H1 (cell line): ENCODE measurements at regions not wholly inside any gene's neighbourhood (a gene's known extent, or its start where the extent isn't known, plus 50 kb on each side); places are given as distances from the start of the nearest gene placed in this dataset.

Source experiments
- PHF8 ChIP-seq: fragments of 200-600 bp; sonication (generic); conservative IDR thresholded peaks from 2 replicates; pipeline ENCODE4 v1.7.1; 2012; ENCODE audit warnings: low read depth, mild to moderate bottlenecking, inconsistent platforms, low read length, moderate library complexity
- TAF1 ChIP-seq: IDR thresholded peaks from 2 replicates; pipeline ENCODE4 v1.6.1; 2011; ENCODE audit warnings: mild to moderate bottlenecking, low read depth, low read length
- TF ChIP-seq, protein P1 (sequence below): fragments of 300-600 bp; sonication (generic); IDR thresholded peaks from 2 replicates; pipeline ENCODE4 v1.7.1; 2012; ENCODE audit warnings: low read length, moderate library complexity, mild to moderate bottlenecking, inconsistent platforms; ENCODE audit not compliant: insufficient replicate concordance

DNA sequence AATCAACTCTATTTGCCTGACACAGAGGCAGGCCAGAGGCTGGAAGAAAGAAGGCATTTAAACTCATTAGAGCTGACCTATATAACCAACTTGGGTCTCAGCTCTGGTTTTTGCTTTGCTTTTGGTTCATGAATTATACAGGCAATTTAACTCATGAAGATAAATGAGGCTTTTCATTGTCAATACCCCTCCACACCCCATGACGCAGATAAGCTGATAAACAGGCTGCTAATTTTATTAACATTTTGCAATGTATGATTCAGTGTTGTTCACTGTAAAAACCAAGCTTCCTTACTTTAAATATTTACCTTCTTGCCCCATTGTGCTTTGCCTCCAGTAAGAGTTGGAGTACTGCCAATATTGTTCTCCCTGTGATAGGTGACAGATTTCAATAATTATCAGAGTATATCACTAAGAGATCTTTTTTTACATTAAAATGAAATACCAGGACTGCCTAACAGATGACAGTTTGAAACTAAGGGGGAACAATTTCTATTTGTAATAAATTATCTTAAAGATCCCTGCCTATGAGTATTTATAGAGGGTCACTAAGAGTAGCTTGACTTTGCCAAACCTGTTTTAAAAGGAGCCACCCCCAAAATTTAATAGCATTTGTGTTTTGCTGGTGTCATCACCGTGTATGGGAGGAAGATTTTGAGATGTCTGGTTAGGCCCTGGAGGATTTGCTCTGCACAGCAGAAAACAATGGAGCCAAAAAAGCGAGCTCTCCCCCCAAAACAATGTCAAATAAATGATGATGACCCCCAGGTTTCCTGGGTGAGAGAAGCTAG lies 472.7 kb upstream of the NBEA start (continued):
- TF ChIP-seq, protein P1, sequence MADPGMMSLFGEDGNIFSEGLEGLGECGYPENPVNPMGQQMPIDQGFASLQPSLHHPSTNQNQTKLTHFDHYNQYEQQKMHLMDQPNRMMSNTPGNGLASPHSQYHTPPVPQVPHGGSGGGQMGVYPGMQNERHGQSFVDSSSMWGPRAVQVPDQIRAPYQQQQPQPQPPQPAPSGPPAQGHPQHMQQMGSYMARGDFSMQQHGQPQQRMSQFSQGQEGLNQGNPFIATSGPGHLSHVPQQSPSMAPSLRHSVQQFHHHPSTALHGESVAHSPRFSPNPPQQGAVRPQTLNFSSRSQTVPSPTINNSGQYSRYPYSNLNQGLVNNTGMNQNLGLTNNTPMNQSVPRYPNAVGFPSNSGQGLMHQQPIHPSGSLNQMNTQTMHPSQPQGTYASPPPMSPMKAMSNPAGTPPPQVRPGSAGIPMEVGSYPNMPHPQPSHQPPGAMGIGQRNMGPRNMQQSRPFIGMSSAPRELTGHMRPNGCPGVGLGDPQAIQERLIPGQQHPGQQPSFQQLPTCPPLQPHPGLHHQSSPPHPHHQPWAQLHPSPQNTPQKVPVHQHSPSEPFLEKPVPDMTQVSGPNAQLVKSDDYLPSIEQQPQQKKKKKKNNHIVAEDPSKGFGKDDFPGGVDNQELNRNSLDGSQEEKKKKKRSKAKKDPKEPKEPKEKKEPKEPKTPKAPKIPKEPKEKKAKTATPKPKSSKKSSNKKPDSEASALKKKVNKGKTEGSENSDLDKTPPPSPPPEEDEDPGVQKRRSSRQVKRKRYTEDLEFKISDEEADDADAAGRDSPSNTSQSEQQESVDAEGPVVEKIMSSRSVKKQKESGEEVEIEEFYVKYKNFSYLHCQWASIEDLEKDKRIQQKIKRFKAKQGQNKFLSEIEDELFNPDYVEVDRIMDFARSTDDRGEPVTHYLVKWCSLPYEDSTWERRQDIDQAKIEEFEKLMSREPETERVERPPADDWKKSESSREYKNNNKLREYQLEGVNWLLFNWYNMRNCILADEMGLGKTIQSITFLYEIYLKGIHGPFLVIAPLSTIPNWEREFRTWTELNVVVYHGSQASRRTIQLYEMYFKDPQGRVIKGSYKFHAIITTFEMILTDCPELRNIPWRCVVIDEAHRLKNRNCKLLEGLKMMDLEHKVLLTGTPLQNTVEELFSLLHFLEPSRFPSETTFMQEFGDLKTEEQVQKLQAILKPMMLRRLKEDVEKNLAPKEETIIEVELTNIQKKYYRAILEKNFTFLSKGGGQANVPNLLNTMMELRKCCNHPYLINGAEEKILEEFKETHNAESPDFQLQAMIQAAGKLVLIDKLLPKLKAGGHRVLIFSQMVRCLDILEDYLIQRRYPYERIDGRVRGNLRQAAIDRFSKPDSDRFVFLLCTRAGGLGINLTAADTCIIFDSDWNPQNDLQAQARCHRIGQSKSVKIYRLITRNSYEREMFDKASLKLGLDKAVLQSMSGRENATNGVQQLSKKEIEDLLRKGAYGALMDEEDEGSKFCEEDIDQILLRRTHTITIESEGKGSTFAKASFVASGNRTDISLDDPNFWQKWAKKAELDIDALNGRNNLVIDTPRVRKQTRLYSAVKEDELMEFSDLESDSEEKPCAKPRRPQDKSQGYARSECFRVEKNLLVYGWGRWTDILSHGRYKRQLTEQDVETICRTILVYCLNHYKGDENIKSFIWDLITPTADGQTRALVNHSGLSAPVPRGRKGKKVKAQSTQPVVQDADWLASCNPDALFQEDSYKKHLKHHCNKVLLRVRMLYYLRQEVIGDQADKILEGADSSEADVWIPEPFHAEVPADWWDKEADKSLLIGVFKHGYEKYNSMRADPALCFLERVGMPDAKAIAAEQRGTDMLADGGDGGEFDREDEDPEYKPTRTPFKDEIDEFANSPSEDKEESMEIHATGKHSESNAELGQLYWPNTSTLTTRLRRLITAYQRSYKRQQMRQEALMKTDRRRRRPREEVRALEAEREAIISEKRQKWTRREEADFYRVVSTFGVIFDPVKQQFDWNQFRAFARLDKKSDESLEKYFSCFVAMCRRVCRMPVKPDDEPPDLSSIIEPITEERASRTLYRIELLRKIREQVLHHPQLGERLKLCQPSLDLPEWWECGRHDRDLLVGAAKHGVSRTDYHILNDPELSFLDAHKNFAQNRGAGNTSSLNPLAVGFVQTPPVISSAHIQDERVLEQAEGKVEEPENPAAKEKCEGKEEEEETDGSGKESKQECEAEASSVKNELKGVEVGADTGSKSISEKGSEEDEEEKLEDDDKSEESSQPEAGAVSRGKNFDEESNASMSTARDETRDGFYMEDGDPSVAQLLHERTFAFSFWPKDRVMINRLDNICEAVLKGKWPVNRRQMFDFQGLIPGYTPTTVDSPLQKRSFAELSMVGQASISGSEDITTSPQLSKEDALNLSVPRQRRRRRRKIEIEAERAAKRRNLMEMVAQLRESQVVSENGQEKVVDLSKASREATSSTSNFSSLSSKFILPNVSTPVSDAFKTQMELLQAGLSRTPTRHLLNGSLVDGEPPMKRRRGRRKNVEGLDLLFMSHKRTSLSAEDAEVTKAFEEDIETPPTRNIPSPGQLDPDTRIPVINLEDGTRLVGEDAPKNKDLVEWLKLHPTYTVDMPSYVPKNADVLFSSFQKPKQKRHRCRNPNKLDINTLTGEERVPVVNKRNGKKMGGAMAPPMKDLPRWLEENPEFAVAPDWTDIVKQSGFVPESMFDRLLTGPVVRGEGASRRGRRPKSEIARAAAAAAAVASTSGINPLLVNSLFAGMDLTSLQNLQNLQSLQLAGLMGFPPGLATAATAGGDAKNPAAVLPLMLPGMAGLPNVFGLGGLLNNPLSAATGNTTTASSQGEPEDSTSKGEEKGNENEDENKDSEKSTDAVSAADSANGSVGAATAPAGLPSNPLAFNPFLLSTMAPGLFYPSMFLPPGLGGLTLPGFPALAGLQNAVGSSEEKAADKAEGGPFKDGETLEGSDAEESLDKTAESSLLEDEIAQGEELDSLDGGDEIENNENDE: no peak
- TF ChIP-seq TAF1 (no peak), PHF8 (no peak)
- TF ChIP-seq, all 59 proteins: peak for 0
